ENCODE measurements at regions not wholly inside any gene's neighbourhood (a gene's known extent, or its start where the extent isn't known, plus 50 kb on each side); places are given as distances from the start of the nearest gene placed in this dataset.

- TF ChIP-seq, protein P1, sequence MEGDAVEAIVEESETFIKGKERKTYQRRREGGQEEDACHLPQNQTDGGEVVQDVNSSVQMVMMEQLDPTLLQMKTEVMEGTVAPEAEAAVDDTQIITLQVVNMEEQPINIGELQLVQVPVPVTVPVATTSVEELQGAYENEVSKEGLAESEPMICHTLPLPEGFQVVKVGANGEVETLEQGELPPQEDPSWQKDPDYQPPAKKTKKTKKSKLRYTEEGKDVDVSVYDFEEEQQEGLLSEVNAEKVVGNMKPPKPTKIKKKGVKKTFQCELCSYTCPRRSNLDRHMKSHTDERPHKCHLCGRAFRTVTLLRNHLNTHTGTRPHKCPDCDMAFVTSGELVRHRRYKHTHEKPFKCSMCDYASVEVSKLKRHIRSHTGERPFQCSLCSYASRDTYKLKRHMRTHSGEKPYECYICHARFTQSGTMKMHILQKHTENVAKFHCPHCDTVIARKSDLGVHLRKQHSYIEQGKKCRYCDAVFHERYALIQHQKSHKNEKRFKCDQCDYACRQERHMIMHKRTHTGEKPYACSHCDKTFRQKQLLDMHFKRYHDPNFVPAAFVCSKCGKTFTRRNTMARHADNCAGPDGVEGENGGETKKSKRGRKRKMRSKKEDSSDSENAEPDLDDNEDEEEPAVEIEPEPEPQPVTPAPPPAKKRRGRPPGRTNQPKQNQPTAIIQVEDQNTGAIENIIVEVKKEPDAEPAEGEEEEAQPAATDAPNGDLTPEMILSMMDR (IDR thresholded peaks at IDR 0.05): no peak
- no peak for TF ChIP-seq POLR2AphosphoS5 (IDR thresholded peaks at IDR 0.05; ENCODE audit: low read depth, low read length)
- TF ChIP-seq, protein P2, sequence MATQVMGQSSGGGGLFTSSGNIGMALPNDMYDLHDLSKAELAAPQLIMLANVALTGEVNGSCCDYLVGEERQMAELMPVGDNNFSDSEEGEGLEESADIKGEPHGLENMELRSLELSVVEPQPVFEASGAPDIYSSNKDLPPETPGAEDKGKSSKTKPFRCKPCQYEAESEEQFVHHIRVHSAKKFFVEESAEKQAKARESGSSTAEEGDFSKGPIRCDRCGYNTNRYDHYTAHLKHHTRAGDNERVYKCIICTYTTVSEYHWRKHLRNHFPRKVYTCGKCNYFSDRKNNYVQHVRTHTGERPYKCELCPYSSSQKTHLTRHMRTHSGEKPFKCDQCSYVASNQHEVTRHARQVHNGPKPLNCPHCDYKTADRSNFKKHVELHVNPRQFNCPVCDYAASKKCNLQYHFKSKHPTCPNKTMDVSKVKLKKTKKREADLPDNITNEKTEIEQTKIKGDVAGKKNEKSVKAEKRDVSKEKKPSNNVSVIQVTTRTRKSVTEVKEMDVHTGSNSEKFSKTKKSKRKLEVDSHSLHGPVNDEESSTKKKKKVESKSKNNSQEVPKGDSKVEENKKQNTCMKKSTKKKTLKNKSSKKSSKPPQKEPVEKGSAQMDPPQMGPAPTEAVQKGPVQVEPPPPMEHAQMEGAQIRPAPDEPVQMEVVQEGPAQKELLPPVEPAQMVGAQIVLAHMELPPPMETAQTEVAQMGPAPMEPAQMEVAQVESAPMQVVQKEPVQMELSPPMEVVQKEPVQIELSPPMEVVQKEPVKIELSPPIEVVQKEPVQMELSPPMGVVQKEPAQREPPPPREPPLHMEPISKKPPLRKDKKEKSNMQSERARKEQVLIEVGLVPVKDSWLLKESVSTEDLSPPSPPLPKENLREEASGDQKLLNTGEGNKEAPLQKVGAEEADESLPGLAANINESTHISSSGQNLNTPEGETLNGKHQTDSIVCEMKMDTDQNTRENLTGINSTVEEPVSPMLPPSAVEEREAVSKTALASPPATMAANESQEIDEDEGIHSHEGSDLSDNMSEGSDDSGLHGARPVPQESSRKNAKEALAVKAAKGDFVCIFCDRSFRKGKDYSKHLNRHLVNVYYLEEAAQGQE (IDR thresholded peaks at IDR 0.05; ENCODE audit: insufficient read depth in 1 of 2, low read depth in 2 of 2, low read length in 1 of 2): no peak
- TF ChIP-seq SIN3A (IDR thresholded peaks at IDR 0.05; ENCODE audit: borderline replicate concordance, insufficient read depth, low read depth, low read length): no peak
Observed at GRCh38 chr3:71924721-71925120, 139.8 kb upstream of the PROK2 start.
